DMS 273 (cell line): ENCODE measurements at regions not wholly inside any gene's neighbourhood (a gene's known extent, or its start where the extent isn't known, plus 50 kb on each side); places are given as distances from the start of the nearest gene placed in this dataset.
"Not testable (repeated sequence)": the region's sequence is repeated elsewhere in the genome, so short reads cannot be mapped to it uniquely, and the experiment has no call there.

Source experiments
- DNase-seq: peaks from one replicate; lab custom pipeline; 2025; ENCODE audit not compliant: unreplicated experiment; lab: John Stamatoyannopoulos, UW

GRCh38 chr5:39775086-39775796 lies 350.5 kb upstream of the DAB2 start:
- DNase-seq = no peak

DNA sequence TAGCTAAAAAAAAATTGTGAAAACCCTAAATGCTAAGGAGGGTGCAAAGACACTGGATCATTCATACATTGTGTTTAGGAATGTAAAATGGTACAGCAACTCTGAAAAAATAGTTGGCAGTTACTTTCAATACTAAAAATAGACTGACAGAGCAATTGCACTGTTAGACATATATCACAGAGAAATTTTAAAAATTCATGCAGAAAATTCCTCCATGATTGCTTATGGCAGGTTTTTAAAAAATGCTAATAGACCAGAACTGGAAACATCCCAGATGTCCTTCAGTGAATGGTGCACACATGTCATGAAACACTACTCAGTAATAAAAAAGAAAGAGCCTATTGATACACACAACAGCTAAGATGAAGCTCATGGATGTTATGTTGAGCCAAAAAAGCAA lies 349.8 kb upstream of the DAB2 start:
- no peak for DNase-seq

DNA sequence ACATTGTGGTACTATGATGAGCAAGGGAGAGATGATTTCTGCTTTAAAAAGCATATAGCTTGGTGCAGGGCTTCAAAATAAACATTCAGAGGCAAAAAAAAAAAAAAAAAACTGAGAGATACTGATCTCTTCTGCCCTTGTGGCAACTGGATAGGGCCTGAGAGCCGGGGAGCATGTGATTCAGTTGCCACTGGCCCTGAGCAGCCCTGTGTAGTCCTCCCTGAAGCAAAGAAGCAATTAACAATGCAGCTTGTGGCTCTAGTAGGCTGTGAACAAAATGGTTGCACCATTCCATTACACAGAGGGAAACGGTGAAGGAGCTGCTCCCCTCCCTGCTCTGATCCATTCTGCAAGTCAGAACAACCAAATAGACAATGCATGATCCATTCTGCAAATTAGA lies 347.5 kb upstream of the DAB2 start:
- no peak for DNase-seq

GRCh38 chr5:39767916-39768315 lies 343.1 kb upstream of the DAB2 start:
- no peak for DNase-seq

GRCh38 chr5:39765366-39765765 lies 340.6 kb upstream of the DAB2 start:
- DNase-seq = no peak

- DNase-seq = no peak
Observed at GRCh38 chr5:39762761-39763160, 338.0 kb upstream of the DAB2 start.

- DNase-seq = no peak
Observed at GRCh38 chr5:39761199-39761950, 336.6 kb upstream of the DAB2 start.

- DNase-seq = no peak
Observed at GRCh38 chr5:39760385-39761198, 335.8 kb upstream of the DAB2 start.

DNA sequence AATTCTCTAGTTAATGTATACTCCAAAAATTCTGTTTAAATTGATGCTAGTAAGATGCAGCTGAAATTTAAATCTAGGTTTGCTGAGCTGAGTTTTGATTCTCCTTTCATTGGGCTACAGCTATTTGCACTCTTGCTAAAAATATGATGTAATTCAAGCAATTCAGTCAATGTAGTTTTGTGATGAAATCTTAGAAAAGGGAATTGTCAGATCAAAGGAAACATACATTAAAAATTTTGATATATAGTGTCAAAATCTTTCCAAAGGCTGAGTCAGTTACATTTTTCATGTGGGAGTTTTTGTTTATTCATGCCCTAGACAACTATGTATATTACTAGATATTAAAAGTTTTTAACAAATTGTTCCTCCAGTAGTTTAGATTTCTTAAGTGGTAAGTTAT lies 334.9 kb upstream of the DAB2 start:
- no peak for DNase-seq

DNA sequence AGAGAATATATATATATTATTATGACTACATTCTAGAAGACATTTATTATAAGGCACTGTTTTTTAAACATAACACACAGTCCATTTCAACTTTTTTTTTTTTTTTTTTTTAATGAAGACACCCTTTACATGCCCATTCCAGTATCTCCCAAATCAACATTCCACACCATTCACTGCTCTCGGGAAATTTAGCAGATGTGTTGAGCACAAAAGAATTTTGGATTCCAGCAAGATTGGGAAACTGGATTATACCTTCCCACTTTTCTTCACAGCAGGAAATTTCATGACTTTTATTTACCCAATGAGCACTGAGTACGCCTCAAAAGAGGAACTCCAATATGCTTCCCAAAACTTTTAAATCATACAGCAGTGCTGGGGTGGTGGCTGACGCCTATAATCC lies 333.6 kb upstream of the DAB2 start:
- DNase-seq = no peak

DNA sequence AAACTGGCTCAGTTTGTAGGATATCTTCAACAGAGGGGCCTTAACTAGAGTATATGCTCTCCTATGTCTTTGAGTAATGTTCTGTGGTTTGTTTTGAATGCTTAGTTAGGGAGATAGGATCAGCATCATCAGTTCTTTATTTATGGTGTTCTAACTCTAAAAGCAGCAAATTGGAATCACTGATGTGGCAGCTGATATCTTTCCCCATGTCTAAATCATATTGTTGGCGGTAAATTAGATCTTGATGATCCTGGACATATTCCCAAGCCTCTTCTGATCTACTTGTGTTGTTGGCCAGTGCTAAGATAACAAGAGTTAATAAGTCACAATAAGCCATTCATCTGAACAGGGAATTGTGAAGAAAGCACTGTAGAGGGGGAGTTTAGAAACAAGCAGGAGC lies 332.4 kb upstream of the DAB2 start:
- DNase-seq = no peak

- no peak for DNase-seq
Observed at GRCh38 chr5:39755986-39756385, 331.2 kb upstream of the DAB2 start.

GRCh38 chr5:39755452-39755851 lies 330.7 kb upstream of the DAB2 start:
- no peak for DNase-seq

GRCh38 chr5:39753747-39754146 lies 329.0 kb upstream of the DAB2 start:
- DNase-seq = not testable (repeated sequence)

GRCh38 chr5:39750661-39751060 lies 325.9 kb upstream of the DAB2 start:
- DNase-seq = no peak

- no peak for DNase-seq
Observed at GRCh38 chr5:39742916-39743315, 318.1 kb upstream of the DAB2 start.

GRCh38 chr5:39740404-39740803 lies 315.6 kb upstream of the DAB2 start:
- DNase-seq = no peak

DNA sequence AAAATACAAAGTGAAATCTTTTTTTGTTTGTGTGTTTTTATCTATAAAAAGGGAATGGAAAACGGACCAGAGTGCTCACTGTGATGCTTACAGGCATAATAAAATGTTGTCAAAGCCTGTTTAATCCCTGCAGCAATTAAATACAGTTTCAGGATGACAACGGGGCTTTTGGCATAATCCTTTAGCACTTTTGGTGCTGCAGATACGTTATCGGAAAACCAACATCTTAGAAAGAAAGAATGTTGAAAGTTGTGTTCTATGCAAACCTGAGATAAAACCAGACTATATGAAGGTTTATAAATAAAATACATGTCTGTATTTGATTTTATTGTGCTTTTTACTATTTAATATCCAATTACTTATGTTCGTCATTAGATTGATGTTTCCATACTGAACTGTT lies 307.4 kb upstream of the DAB2 start:
- DNase-seq = no peak

DNA sequence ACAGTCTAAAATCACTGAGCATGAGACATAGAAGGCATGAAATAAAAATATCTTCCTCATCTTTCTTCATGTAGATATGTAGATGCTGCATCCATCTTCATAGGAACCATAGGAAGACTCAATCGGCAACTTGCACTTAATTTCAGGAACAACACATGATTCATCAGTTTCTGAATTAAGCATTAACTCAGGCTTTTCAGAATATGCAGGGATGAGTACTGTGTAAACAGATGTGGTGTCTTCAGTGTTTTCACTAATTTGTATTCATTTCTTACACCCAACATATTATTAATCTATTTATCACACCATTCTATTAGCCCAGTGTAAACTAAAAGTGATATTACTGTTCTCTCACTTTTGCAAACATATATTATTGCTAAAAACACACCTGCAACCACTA lies 305.9 kb upstream of the DAB2 start:
- no peak for DNase-seq

DNA sequence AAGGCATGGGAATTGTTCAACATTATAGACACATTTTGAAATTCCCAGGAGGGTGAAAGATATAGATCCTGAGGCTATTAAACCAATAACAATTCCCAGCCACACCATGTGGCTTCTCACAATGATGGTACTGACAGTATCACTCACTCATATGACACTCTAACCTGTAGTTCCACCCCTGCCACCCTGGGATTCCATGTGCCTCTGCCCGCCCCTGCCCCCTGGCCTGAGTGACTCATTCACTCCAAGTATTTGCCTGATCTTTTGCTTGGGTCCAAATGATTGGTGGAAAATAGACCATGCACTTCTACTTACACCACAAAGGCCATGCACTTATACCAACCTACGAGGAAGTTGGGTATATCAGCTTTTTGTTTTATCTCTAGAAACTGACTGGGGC lies 305.2 kb upstream of the DAB2 start:
- DNase-seq = no peak

DNA sequence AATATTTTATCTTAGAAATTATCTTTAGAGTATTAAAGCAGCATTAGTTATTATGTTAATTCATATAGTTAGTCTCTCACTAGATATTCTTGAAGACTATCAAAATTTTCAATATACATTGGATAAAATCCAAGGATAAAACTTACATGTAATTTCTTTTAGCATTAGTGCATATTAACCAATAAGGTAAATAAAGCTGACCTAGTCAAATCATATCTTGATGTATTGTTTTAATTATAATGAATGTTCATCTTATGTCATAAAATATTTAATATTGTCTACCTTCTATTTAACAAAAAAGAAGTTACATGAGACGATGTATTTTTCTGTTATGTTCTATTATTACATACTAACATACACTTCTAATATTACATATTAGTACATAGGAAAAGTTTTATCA lies 301.7 kb upstream of the DAB2 start:
- DNase-seq = no peak

DNA sequence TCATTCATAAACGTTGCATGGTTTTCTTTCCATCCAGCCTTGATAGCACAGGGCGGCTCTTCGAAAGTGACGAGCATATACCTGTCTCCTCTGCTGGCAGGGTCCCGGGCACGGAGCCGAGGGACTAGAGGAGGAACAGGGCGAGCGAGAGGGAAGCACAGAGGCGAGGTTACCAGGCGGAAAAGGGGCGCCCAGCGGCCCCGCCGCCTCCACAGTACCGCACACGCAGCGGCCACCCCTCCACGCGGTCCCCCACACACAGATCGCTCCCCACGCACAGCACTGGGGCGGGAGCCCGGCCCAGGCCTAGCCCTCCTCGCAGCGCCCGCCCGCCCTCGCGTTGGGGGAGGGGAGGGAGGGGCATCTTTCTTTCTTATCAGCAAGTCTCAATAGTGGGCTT lies 296.6 kb upstream of the DAB2 start:
- no peak for DNase-seq
